Suprapubic skin (tissue), 4 donors: ENCODE measurements at regions not wholly inside any gene's neighbourhood (a gene's known extent, or its start where the extent isn't known, plus 50 kb on each side); places are given as distances from the start of the nearest gene placed in this dataset.

Experiments used
- CTCF ChIP-seq, 2 donors: fragments of 200-600 bp in 1 of 2; fragments of 450-650 bp in 1 of 2; sonication (generic) in 1 of 2; IDR thresholded peaks; one replicate each; pipeline ENCODE4 v1.5.1; 2016 to 2019; ENCODE audit warnings: antibody characterized with exemption in 2 of 2, mild to moderate bottlenecking in 1 of 2, moderate library complexity in 1 of 2
- EP300 ChIP-seq: sonication (generic); formaldehyde crosslinking; IDR thresholded peaks from one replicate; pipeline ENCODE4 v1.6.1; 2017; ENCODE audit warnings: antibody characterized with exemption
- POLR2A ChIP-seq, 2 donors: fragments of 450-650 bp; IDR thresholded peaks; one replicate each; pipeline ENCODE4 v1.6.1; 2017; ENCODE audit warnings: antibody characterized with exemption in 2 of 2, mild to moderate bottlenecking in 2 of 2, moderate library complexity in 2 of 2
- POLR2AphosphoS5 ChIP-seq, 3 donors: sonication (generic); formaldehyde crosslinking; IDR thresholded peaks; one replicate each; pipeline ENCODE4 v1.6.1; 2017; ENCODE audit warnings: antibody characterized with exemption in 3 of 3

GRCh38 chr11:91912322-91912721, 312.3 kb upstream of the FAT3 start:
- TF ChIP-seq POLR2AphosphoS5 (IDR thresholded peaks at IDR 0.05) (no peak), CTCF (IDR thresholded peaks at IDR 0.05) (no peak), POLR2A (IDR thresholded peaks at IDR 0.05) (no peak), EP300 (no peak)
